ENCODE measurements at regions not wholly inside any gene's neighbourhood (a gene's known extent, or its start where the extent isn't known, plus 50 kb on each side); places are given as distances from the start of the nearest gene placed in this dataset.

GRCh38 chr7:4631380-4632179 is 50.5 kb upstream of the FOXK1 start (continued):
- TF ChIP-seq ZNF609 (CRISPR knock-in tag; IDR thresholded peaks at IDR 0.05; ENCODE audit: borderline replicate concordance) (no peak), NFXL1 (CRISPR knock-in tag; IDR thresholded peaks at IDR 0.05) (no peak), THAP7 (CRISPR knock-in tag; IDR thresholded peaks at IDR 0.05) (no peak), EP400 (IDR thresholded peaks at IDR 0.05) (0 out of 2 replicates have a peak, but pooled peaks have one; percentile 26), SMC3 (conservative IDR thresholded peaks at IDR 0.05; ENCODE audit: insufficient read depth, low read depth, low read length) (peak; percentile 87), TCF7 (IDR thresholded peaks at IDR 0.05; ENCODE audit: borderline replicate concordance) (peak; percentile 93), JUND (IDR thresholded peaks at IDR 0.05; ENCODE audit: borderline replicate concordance, low read depth, low read length) (no peak), JUND (tag; IDR thresholded peaks at IDR 0.05; ENCODE audit: borderline replicate concordance, low read depth, low read length) (peak; percentile 29; the same call in 1 of the 3 replicates), RBM39 (optimal IDR thresholded peaks at IDR 0.05; ENCODE audit: low read depth, low read length) (peak; percentile 44), MAFG (tag; conservative IDR thresholded peaks at IDR 0.05) (peak; percentile 47), USF1 (CRISPR knock-in tag; IDR thresholded peaks at IDR 0.05) (peak; percentile 19; the same call in 1 of the 2 replicates), BRCA1 (IDR thresholded peaks at IDR 0.05) (no peak), BRCA1 (CRISPR knock-in tag; IDR thresholded peaks at IDR 0.05) (no peak), MYC (IDR thresholded peaks at IDR 0.05; ENCODE audit: low read depth, low read length) (peak; percentile 64), MYC (CRISPR knock-in tag; IDR thresholded peaks at IDR 0.05; ENCODE audit: borderline replicate concordance, low read depth) (no peak), CEBPG (CRISPR knock-in tag; IDR thresholded peaks at IDR 0.05) (no peak), CEBPG (tag; conservative IDR thresholded peaks at IDR 0.05 in 1 of 2, IDR thresholded peaks at IDR 0.05 in 1 of 2) (peak; percentile 45 to 61; a peak in 3 of 4 replicates), ETS2 (tag; IDR thresholded peaks at IDR 0.05; ENCODE audit: borderline replicate concordance, poor library complexity, severe bottlenecking) (no peak), PYGO2 (tag; IDR thresholded peaks at IDR 0.05) (no peak), RAD21 (CRISPR knock-in tag; conservative IDR thresholded peaks at IDR 0.05 in 1 of 2, IDR thresholded peaks at IDR 0.05 in 1 of 2) (peak; percentile 90 to 94), POLR2AphosphoS2 (IDR thresholded peaks at IDR 0.05; ENCODE audit: low read length) (no peak), ZNF551 (CRISPR knock-in tag; IDR thresholded peaks at IDR 0.05) (no peak), HEY1 (CRISPR knock-in tag; IDR thresholded peaks at IDR 0.05; ENCODE audit: borderline replicate concordance) (no peak)

All from K562 (cell line).